ENCODE measurements at regions not wholly inside any gene's neighbourhood (a gene's known extent, or its start where the extent isn't known, plus 50 kb on each side); places are given as distances from the start of the nearest gene placed in this dataset.

DNA sequence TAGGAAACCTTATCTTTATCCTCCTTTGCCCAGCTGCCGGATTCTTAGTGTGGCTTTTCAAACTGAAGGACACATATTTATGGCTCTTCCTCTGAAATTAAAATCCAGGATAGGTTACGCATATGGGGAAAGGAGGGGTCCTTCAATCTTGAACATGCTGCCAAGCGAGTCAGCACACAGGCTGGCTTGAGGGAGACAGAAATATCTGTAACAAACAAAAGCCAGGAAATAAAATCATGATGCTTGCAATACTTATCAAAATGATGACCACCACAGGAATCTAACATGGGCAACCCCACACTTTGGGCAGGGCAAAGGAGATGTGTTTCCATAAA, 196.4 kb upstream of the LDB2 start:
- TF ChIP-seq, protein P1, sequence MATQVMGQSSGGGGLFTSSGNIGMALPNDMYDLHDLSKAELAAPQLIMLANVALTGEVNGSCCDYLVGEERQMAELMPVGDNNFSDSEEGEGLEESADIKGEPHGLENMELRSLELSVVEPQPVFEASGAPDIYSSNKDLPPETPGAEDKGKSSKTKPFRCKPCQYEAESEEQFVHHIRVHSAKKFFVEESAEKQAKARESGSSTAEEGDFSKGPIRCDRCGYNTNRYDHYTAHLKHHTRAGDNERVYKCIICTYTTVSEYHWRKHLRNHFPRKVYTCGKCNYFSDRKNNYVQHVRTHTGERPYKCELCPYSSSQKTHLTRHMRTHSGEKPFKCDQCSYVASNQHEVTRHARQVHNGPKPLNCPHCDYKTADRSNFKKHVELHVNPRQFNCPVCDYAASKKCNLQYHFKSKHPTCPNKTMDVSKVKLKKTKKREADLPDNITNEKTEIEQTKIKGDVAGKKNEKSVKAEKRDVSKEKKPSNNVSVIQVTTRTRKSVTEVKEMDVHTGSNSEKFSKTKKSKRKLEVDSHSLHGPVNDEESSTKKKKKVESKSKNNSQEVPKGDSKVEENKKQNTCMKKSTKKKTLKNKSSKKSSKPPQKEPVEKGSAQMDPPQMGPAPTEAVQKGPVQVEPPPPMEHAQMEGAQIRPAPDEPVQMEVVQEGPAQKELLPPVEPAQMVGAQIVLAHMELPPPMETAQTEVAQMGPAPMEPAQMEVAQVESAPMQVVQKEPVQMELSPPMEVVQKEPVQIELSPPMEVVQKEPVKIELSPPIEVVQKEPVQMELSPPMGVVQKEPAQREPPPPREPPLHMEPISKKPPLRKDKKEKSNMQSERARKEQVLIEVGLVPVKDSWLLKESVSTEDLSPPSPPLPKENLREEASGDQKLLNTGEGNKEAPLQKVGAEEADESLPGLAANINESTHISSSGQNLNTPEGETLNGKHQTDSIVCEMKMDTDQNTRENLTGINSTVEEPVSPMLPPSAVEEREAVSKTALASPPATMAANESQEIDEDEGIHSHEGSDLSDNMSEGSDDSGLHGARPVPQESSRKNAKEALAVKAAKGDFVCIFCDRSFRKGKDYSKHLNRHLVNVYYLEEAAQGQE (IDR thresholded peaks at IDR 0.05; ENCODE audit: low read depth), result no peak
- TF ChIP-seq EP300 (IDR thresholded peaks at IDR 0.05; ENCODE audit: borderline replicate concordance) (no peak), CEBPB (IDR thresholded peaks at IDR 0.05) (no peak), TAF1 (IDR thresholded peaks at IDR 0.05; ENCODE audit: low read depth) (no peak)
- TF ChIP-seq, protein P2, sequence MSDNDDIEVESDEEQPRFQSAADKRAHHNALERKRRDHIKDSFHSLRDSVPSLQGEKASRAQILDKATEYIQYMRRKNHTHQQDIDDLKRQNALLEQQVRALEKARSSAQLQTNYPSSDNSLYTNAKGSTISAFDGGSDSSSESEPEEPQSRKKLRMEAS (IDR thresholded peaks at IDR 0.05), result no peak

Measured in Ishikawa (cell line).